ENCODE measurements at regions not wholly inside any gene's neighbourhood (a gene's known extent, or its start where the extent isn't known, plus 50 kb on each side); places are given as distances from the start of the nearest gene placed in this dataset.

- no peak for ATAC-seq (ENCODE audit: low read depth)
- CTCF ChIA-PET = no interaction called here
These were observed 84.5 kb upstream of the KCNE2 start for GRCh38 chr21:34279285-34279684.

GRCh38 chr21:34279883-34280282, 83.9 kb upstream of the KCNE2 start:
- intact Hi-C loops (cut with micrococcal nuclease) = no loop called here
- no peaks in the 10 kb centered on the region for H3K36me3 Mint-ChIP-seq (ENCODE audit: low read depth)
- H3K27ac Mint-ChIP-seq = no peak overlapping the region
- no peaks in the 10 kb centered on the region for H3K9me3 Mint-ChIP-seq
- ATAC-seq (ENCODE audit: low read depth) (no peak), DNase-seq (no peak)
- no peak overlapping the region for H3K4me3 Mint-ChIP-seq
- peaks cover 5% of the 10 kb centered on the region for H3K27me3 Mint-ChIP-seq
- ChIA-PET CTCF (no interaction called here), POLR2A (no interaction called here)
- no peak for TF ChIP-seq CTCF (IDR thresholded peaks at IDR 0.05)
- no peaks in the 10 kb centered on the region for H3K4me1 Mint-ChIP-seq

More at GRCh38 chr21:34279285-34279684, 84.5 kb upstream of the KCNE2 start:
- POLR2A ChIA-PET = no interaction called here
- H3K4me3 Mint-ChIP-seq = no peak overlapping the region
- no peak for DNase-seq
- no peak for TF ChIP-seq CTCF (IDR thresholded peaks at IDR 0.05)
- H3K27me3 Mint-ChIP-seq = peaks cover 5% of the 10 kb centered on the region
- no peaks in the 10 kb centered on the region for H3K9me3 Mint-ChIP-seq
- H3K4me1 Mint-ChIP-seq = no peaks in the 10 kb centered on the region
- H3K27ac Mint-ChIP-seq = no peak overlapping the region
- no peaks in the 10 kb centered on the region for H3K36me3 Mint-ChIP-seq (ENCODE audit: low read depth)
- intact Hi-C loops (cut with micrococcal nuclease) = no loop called here

GRCh38 chr21:34280389-34280795, 83.4 kb upstream of the KCNE2 start:
- ATAC-seq (ENCODE audit: low read depth) = no peak
- Mint-ChIP-seq H3K4me3 (no peak overlapping the region), H3K36me3 (ENCODE audit: low read depth) (no peaks in the 10 kb centered on the region), H3K27ac (no peak overlapping the region), H3K27me3 (peaks cover 5% of the 10 kb centered on the region), H3K9me3 (no peaks in the 10 kb centered on the region), H3K4me1 (no peaks in the 10 kb centered on the region)
- TF ChIP-seq CTCF (IDR thresholded peaks at IDR 0.05) = no peak
- DNase-seq = no peak
- intact Hi-C loops (cut with micrococcal nuclease) = no loop called here
- ChIA-PET CTCF (no interaction called here), POLR2A (no interaction called here)

- DNase-seq (no peak), ATAC-seq (ENCODE audit: low read depth) (no peak)
- CTCF ChIA-PET = no interaction called here
- no peaks in the 10 kb centered on the region for H3K36me3 Mint-ChIP-seq (ENCODE audit: low read depth)
- peaks cover 5% of the 10 kb centered on the region for H3K27me3 Mint-ChIP-seq
- TF ChIP-seq CTCF (IDR thresholded peaks at IDR 0.05) = no peak
- H3K27ac Mint-ChIP-seq = no peak overlapping the region
- H3K9me3 Mint-ChIP-seq = no peaks in the 10 kb centered on the region
- intact Hi-C loops (cut with micrococcal nuclease) = no loop called here
- H3K4me1 Mint-ChIP-seq = no peaks in the 10 kb centered on the region
- no peak overlapping the region for H3K4me3 Mint-ChIP-seq
- POLR2A ChIA-PET = no interaction called here
These were observed 82.8 kb upstream of the KCNE2 start for GRCh38 chr21:34280959-34281358.

GRCh38 chr21:34282223-34282622, 81.6 kb upstream of the KCNE2 start:
- ChIA-PET POLR2A (interaction anchor here (0.6 kb wide), 1 partner anchor 227 kb away, joined by 4 read pairs; no protein-coding TSS in a partner anchor), CTCF (no interaction called here)
- Mint-ChIP-seq H3K27ac (no peak overlapping the region), H3K36me3 (ENCODE audit: low read depth) (no peaks in the 10 kb centered on the region), H3K27me3 (peaks cover 3% of the 10 kb centered on the region), H3K4me1 (no peaks in the 10 kb centered on the region), H3K9me3 (peaks cover 6% of the 10 kb centered on the region), H3K4me3 (no peak overlapping the region)
- DNase-seq = no peak
- TF ChIP-seq CTCF (IDR thresholded peaks at IDR 0.05) = no peak
- intact Hi-C loops (cut with micrococcal nuclease) = no loop called here
- no peak for ATAC-seq (ENCODE audit: low read depth)
